Epithelial cell of prostate (primary cell): ENCODE measurements at regions not wholly inside any gene's neighbourhood (a gene's known extent, or its start where the extent isn't known, plus 50 kb on each side); places are given as distances from the start of the nearest gene placed in this dataset.
A peak's percentile ranks its signal among the peaks of the same experiment; 100 is the strongest.

Experiments
- DNase-seq: peaks from one replicate; pipeline ENCODE4 v3.0.0-alpha.2; 2011; ENCODE audit warnings: low read depth, low spot score
- H3K27ac ChIP-seq: fragments of 450-650 bp; 2 replicates; pipeline ENCODE4 v1.5.1; 2017; ENCODE audit warnings: mild to moderate bottlenecking

DNA sequence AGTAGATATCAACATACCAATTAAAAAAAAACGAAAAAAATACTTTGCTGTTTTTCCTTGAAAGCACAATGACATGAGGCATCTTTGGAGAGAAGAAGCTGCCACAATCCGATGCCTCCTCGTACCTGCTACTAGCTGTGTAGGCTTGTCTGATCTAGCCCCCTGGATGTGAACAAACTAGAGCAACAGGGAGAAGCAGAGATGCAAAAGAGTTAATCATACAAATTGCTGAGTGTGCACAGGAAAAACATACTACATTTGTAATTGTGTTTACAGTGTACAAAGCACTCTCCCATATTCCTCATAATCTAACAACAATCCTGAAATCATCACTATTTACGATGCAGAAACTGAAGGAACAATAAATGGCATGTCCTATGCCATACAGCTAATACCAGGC is 227.0 kb upstream of the CTNNB1 start:
- peak overlapping the region; percentile 49 for H3K27ac ChIP-seq

GRCh38 chr3:40973141-40973540 is 226.2 kb upstream of the CTNNB1 start:
- H3K27ac ChIP-seq, result no peak overlapping the region
- no peak for DNase-seq

More for the DNA sequence above, 227.0 kb upstream of the CTNNB1 start:
- no peak for DNase-seq

GRCh38 chr3:40975711-40976121 is 223.6 kb upstream of the CTNNB1 start:
- DNase-seq, result no peak
- no peak overlapping the region for H3K27ac ChIP-seq

GRCh38 chr3:40976241-40976640 is 223.1 kb upstream of the CTNNB1 start:
- DNase-seq, result no peak
- no peak overlapping the region for H3K27ac ChIP-seq

DNA sequence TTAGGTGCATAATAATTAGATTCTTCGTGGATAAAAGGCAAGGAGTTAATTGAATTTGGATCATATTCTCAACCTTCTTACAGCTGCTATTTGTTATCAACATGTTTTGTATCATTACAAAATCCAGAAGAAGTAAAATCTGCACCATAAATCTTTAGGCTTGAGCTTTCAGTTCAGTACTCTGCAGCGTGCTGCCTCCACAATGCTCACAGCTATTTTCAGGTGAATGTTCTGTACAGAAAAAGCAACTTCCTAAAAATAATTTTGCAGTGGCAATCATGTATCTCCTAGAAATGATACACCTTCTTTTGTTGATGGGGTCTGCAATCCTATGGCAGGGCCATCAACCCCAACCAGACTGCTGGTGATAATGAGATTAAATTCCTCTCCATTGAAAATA is 220.9 kb upstream of the CTNNB1 start:
- no peak overlapping the region for H3K27ac ChIP-seq
- no peak for DNase-seq

DNA sequence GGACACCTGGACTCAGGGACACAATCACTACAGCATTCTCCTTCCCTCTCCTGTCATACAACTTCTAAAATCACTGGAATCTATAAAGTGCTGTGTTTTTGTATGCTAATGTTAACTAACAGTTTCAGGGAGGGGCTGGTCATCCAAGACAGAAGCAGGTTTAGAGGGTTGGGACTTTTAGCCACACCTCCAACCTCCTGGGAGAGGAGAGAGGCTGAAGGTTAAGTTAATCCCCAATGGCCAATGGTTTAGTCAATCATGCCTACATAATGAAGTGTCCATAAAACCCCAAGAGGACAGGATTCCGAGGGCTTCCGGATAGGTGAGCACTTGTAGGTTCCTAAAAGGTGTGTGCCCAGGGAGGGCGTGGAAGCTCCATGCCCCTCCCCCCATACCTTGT is 219.3 kb upstream of the CTNNB1 start:
- DNase-seq, result no peak
- H3K27ac ChIP-seq, result no peak overlapping the region

GRCh38 chr3:40980467-40980866 is 218.8 kb upstream of the CTNNB1 start:
- no peak overlapping the region for H3K27ac ChIP-seq
- no peak for DNase-seq

GRCh38 chr3:40985195-40985594 is 214.1 kb upstream of the CTNNB1 start:
- no peak overlapping the region for H3K27ac ChIP-seq
- no peak for DNase-seq

- no peak for DNase-seq
- H3K27ac ChIP-seq, result no peak overlapping the region
These were observed 210.8 kb upstream of the CTNNB1 start for GRCh38 chr3:40988468-40988867.

- H3K27ac ChIP-seq, result no peak overlapping the region
- no peak for DNase-seq
These were observed 209.9 kb upstream of the CTNNB1 start for GRCh38 chr3:40989141-40990061.

- no peak for DNase-seq
- H3K27ac ChIP-seq, result no peak overlapping the region
These were observed 209.2 kb upstream of the CTNNB1 start for GRCh38 chr3:40990062-40990456.

GRCh38 chr3:40992023-40992422 is 207.3 kb upstream of the CTNNB1 start:
- DNase-seq, result peak; percentile 48
- peak overlapping the region; percentile 16 for H3K27ac ChIP-seq

DNA sequence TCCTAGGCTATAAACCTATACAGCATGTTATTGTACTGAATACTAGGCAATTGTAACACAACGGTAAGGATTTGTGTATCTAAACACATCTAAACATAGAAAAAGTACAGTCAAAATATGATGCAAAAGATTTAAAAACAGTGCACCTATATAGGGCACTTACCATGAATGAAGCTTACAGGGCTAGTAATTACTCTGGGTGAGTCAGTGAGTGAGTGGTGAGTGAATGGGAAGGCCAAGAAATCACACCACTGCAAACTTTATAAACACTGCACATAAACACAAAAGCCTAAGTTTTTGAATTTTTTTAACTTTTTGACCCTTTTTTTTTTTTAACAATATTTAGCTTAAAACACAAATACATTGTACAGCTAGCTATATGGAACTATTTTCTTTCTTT is 204.7 kb upstream of the CTNNB1 start:
- DNase-seq, result no peak
- H3K27ac ChIP-seq, result no peak overlapping the region

GRCh38 chr3:40995271-40995670 is 204.0 kb upstream of the CTNNB1 start:
- DNase-seq, result no peak
- no peak overlapping the region for H3K27ac ChIP-seq

GRCh38 chr3:40996382-40996781 is 202.9 kb upstream of the CTNNB1 start:
- no peak for DNase-seq

DNA sequence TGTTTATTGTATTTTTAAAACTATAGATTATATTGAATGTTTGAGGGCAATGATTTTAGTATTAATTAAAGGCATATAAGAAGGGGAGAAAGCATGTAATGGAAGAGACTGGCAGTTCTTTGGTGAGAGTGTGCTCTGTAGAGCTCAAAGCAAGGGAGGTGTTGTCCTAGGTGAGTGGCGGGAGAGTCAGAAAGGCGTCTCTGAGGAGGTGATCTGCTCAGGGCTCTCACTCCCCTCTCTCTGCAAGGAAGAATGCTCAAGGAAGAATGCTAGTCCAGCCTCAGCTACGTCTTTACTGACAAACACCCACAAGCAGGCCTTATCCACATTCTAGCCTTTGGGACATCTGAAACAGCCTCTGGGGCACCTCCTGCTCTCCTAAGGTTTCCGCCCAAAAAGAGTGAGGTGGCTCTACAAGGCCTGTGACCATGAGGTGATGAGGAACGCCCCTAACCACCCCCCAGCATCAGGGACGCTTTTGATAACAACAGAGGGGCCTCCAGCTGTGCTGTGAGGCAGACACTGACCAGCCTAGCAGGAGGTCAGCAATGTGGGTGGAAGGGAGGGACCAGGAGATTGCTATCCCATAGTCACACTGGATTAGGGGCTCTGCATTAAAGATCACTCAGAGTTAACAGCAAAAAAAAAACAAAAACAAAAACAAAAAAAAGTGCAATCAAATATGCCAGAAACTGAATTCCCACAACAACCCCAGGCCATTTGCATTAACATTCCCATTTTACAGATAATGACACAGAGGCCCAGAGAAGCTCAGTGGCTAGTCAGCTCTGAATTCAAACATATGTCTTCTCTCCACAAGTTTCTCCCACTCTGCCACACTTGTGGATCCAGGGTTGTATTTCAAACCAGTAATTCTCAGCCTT is 202.2 kb upstream of the CTNNB1 start:
- H3K27ac ChIP-seq, result no peak overlapping the region
- no peak for DNase-seq

More at GRCh38 chr3:40996382-40996781, 202.9 kb upstream of the CTNNB1 start:
- no peak overlapping the region for H3K27ac ChIP-seq

DNA sequence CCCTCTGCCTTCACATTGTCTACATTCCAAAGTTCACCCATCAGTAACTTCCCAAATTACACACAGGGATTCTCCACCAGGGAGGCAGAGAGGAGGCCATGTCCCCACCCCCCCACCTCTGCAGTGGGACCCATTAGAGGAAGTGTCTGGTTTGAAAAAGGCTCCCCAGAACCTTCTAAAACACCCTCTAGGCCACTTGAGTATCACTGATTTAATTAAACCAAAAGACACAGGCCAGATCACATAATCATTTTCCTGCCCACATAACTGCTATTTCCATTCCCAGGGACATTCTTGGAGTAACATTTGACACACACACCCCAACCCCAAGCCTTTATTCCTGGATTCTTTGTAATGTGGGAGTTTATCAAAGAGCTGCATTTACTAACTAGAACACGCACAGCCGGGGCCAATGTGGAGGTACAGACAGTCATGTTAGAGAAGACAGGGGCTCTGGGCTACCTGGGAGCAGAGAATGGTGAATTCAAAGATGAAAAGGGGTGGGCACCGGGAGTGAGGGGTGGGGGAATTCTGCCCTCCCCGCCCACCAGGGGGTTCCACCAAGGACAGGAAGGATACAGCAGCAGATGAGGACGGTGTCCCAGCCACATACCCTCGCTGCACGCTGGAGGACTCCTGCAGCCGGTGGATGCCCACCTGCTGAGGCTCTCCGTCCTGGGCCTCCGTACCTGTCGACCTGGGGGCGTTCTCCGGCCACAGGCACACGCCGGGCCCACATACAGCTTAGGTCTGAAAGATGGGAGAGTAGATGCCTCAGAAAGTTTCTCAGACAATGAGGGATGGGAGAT is 201.4 kb upstream of the CTNNB1 start:
- no peak overlapping the region for H3K27ac ChIP-seq
- DNase-seq, result no peak

DNA sequence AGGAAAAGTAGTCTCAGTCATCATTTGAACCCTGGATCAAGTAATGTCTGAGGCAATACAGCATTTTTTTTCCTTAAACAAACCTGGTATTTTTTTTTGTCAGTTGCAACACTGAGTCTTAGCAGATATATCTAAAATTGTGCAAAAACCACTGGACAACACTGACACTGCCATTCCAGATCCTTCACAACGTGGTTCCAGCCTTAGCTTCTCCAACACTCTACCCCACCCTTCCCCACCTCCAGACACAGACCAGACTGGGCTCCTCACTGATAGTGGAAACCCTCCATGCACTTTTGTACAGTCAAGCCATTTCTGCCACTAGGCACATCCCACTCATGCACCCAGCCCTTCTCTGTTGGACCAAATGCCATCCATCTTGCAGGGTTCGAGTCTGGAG is 199.6 kb upstream of the CTNNB1 start:
- DNase-seq, result no peak
- no peak overlapping the region for H3K27ac ChIP-seq

- H3K27ac ChIP-seq, result no peak overlapping the region
These were observed 198.8 kb upstream of the CTNNB1 start for GRCh38 chr3:41000471-41000870.

GRCh38 chr3:41001556-41001955 is 197.7 kb upstream of the CTNNB1 start:
- H3K27ac ChIP-seq, result no peak overlapping the region
- DNase-seq, result no peak

More at GRCh38 chr3:41000471-41000870, 198.8 kb upstream of the CTNNB1 start:
- no peak for DNase-seq
